ENCODE measurements at regions not wholly inside any gene's neighbourhood (a gene's known extent, or its start where the extent isn't known, plus 50 kb on each side); places are given as distances from the start of the nearest gene placed in this dataset.

- Histone ChIP-seq H3K79me1 (ENCODE audit: low read depth, low read length) (no peaks in the 10 kb centered on the region), H4K20me1 (replicated peaks in 1 of 2; ENCODE audit: control insufficient read depth in 1 of 2, insufficient read depth in 2 of 2, low read length in 2 of 2) (no peaks in the 10 kb centered on the region), H4K8ac (ENCODE audit: extremely low read depth, insufficient read depth, low read length) (no peak overlapping the region), H3K18ac (ENCODE audit: extremely low read depth, low read length) (no peak overlapping the region), H3K27me3 (replicated peaks in 1 of 4; ENCODE audit: control insufficient read depth in 3 of 4, extremely low read depth in 1 of 4, insufficient read depth in 3 of 4, low read length in 3 of 4) (no peaks in the 10 kb centered on the region), H3K56ac (replicated peaks; ENCODE audit: insufficient read length, low read depth, low read length) (no peak overlapping the region), H3K27ac (ENCODE audit: low read depth, low read length) (no peak overlapping the region), H4K5ac (ENCODE audit: insufficient read length, low read depth, low read length) (no peak overlapping the region), H3K14ac (ENCODE audit: insufficient read length) (no peak overlapping the region), H3K23me2 (ENCODE audit: low read depth, low read length) (no peaks in the 10 kb centered on the region), H2BK5ac (ENCODE audit: low read depth, low read length) (no peak overlapping the region), H2AFZ (ENCODE audit: low read length) (no peak overlapping the region), H3K79me2 (ENCODE audit: control insufficient read depth in 1 of 2, insufficient read depth in 2 of 2, low read length in 2 of 2) (no peaks in the 10 kb centered on the region), H3K23ac (ENCODE audit: insufficient read length) (no peak overlapping the region), H3K4ac (replicated peaks; ENCODE audit: insufficient read length, low read depth, low read length) (no peak overlapping the region), H2BK20ac (ENCODE audit: low read length) (no peak overlapping the region), H3K36me3 (ENCODE audit: control insufficient read depth in 2 of 4, insufficient read depth in 4 of 4, low read length in 3 of 4) (no peaks in the 10 kb centered on the region), H2BK15ac (ENCODE audit: low read length) (no peak overlapping the region), H3K9ac (replicated peaks in 1 of 4; ENCODE audit: extremely low read depth in 1 of 4, low read depth in 3 of 4, low read length in 3 of 4) (no peak overlapping the region), H4K91ac (replicated peaks; ENCODE audit: insufficient read length, low read length) (no peak overlapping the region), H2AK5ac (ENCODE audit: low read depth, low read length) (no peak overlapping the region), H2BK12ac (ENCODE audit: low read depth, low read length) (no peak overlapping the region), H3K4me1 (replicated peaks in 1 of 4; ENCODE audit: control insufficient read depth in 3 of 4, insufficient read depth in 4 of 4, low read length in 3 of 4) (no peaks in the 10 kb centered on the region), H3K4me3 (ENCODE audit: extremely low read depth in 1 of 4, insufficient read depth in 2 of 4, low read depth in 3 of 4, low read length in 4 of 4) (no peak overlapping the region), H3K4me2 (ENCODE audit: insufficient read depth in 1 of 2, low read depth in 2 of 2, low read length in 2 of 2) (no peak overlapping the region), H2BK120ac (replicated peaks; ENCODE audit: low read depth, low read length) (no peak overlapping the region), H3K9me3 (ENCODE audit: insufficient read depth in 2 of 2, low read depth in 1 of 2, low read length in 1 of 2) (no peaks in the 10 kb centered on the region)
- FAIRE-seq (no peak), DNase-seq (ENCODE audit: low read depth in 1 of 2, low spot score in 2 of 2) (no peak)
- ChIA-PET POLR2A (ENCODE audit: partially characterized antibody) (no interaction called here), CTCF (ENCODE audit: partially characterized antibody) (interaction anchor here (0.6 to 1.5 kb wide), 4 partner anchors 357 to 1386 kb away, joined by 3 to 4 read pairs (median 3); no protein-coding TSS in a partner anchor)
- WGBS, 2 experiments (ENCODE audit: extremely low coverage in 1 of 2, insufficient coverage in 1 of 2, insufficient read length in 1 of 2, insufficient replicate concordance in 2 of 2, low coverage in 1 of 2, low lambda C conversion rate in 2 of 2, missing lambda C conversion rate in 1 of 2) = 90% methylated on average over 5 of the region's 5 CpGs; no CpG with 5 or more reads in 1 of the 2 experiments
- no peak for TF ChIP-seq HDAC2 (IDR thresholded peaks at IDR 0.05; ENCODE audit: borderline replicate concordance in 1 of 2, low read depth in 2 of 2, low read length in 2 of 2)
- TF ChIP-seq TAF7 (optimal IDR thresholded peaks at IDR 0.05; ENCODE audit: borderline replicate concordance, low read depth, low read length) = no peak
- TF ChIP-seq RFX5 (IDR thresholded peaks at IDR 0.05; ENCODE audit: borderline replicate concordance, low read depth, low read length) = no peak
- no peak for TF ChIP-seq POU5F1 (IDR thresholded peaks at IDR 0.05; ENCODE audit: low read depth, low read length)
- no peak for TF ChIP-seq BCL11A (IDR thresholded peaks at IDR 0.05; ENCODE audit: low read depth in 2 of 2, low read length in 2 of 2)
- TF ChIP-seq SUZ12 (IDR thresholded peaks at IDR 0.05; ENCODE audit: low read length) = no peak
- no peak for TF ChIP-seq EGR1 (IDR thresholded peaks at IDR 0.05; ENCODE audit: borderline replicate concordance, low read depth, low read length)
- TF ChIP-seq ASH2L (IDR thresholded peaks at IDR 0.05; ENCODE audit: low read length) = no peak
- no peak for TF ChIP-seq SIRT6 (IDR thresholded peaks at IDR 0.05; ENCODE audit: low read length)
- TF ChIP-seq GTF2F1 (IDR thresholded peaks at IDR 0.05; ENCODE audit: borderline replicate concordance, low read depth, low read length) = no peak
- no peak for TF ChIP-seq RAD21 (IDR thresholded peaks at IDR 0.05 in 1 of 2, conservative IDR thresholded peaks at IDR 0.05 in 1 of 2; ENCODE audit: low read depth in 2 of 2, low read length in 2 of 2)
- no peak for TF ChIP-seq SP2 (IDR thresholded peaks at IDR 0.05; ENCODE audit: low read length)
- no peak for TF ChIP-seq TAF1 (IDR thresholded peaks at IDR 0.05; ENCODE audit: low read depth, low read length)
Observed at GRCh38 chr12:83468988-83469908, 782.5 kb downstream of the TMTC2 start.

All from H1 (cell line).